Upper lobe of left lung (tissue), 6 donors: ENCODE measurements at regions not wholly inside any gene's neighbourhood (a gene's known extent, or its start where the extent isn't known, plus 50 kb on each side); places are given as distances from the start of the nearest gene placed in this dataset.

Experiments
- ATAC-seq, 2 donors: fragments of 200-7000 bp; cut with Tn5 transposase; one replicate each; pipeline ENCODE4 v1.9.1; 2022; ENCODE audit warnings: mild to moderate bottlenecking in 2 of 2, moderate library complexity in 2 of 2; ENCODE audit not compliant: low FRiP score in 2 of 2
- DNase-seq, 2 donors: peaks; one replicate each; pipeline ENCODE4 v3.0.0-alpha.2; 2019 to 2020
- H3K27ac ChIP-seq, 4 donors: fragments of 200-600 bp; sonication (generic); one replicate each; pipeline ENCODE4 v1.5.1; 2016 to 2019
- H3K27me3 ChIP-seq, 4 donors: fragments of 200-600 bp; sonication (generic); one replicate each; pipeline ENCODE4 v1.5.1; 2017 to 2019
- H3K36me3 ChIP-seq, 4 donors: fragments of 200-600 bp; sonication (generic); one replicate each; pipeline ENCODE4 v1.5.1; 2016 to 2019
- H3K4me1 ChIP-seq, 4 donors: fragments of 200-600 bp; sonication (generic); one replicate each; pipeline ENCODE4 v1.5.1; 2018 to 2019
- H3K4me3 ChIP-seq, 4 donors: fragments of 200-600 bp; sonication (generic); one replicate each; pipeline ENCODE4 v1.5.1; 2017 to 2019; ENCODE audit warnings: mild to moderate bottlenecking in 2 of 4, moderate library complexity in 1 of 4
- H3K9me3 ChIP-seq, 4 donors: fragments of 200-600 bp; sonication (generic); one replicate each; pipeline ENCODE4 v1.5.1; 2018 to 2019
- EP300 ChIP-seq, 4 donors: sonication (generic); formaldehyde crosslinking; IDR thresholded peaks; one replicate each; pipeline ENCODE4 v1.5.1; 2017; ENCODE audit warnings: antibody characterized with exemption in 4 of 4, control low read depth in 2 of 4
- POLR2A ChIP-seq, 4 donors: fragments of 450-650 bp; IDR thresholded peaks; one replicate each; pipeline ENCODE4 v1.5.1; 2016 to 2017; ENCODE audit warnings: antibody characterized with exemption in 4 of 4, mild to moderate bottlenecking in 2 of 4
- POLR2AphosphoS5 ChIP-seq, 2 donors: sonication (generic); formaldehyde crosslinking; IDR thresholded peaks; one replicate each; pipeline ENCODE4 v1.5.1; 2017; ENCODE audit warnings: antibody characterized with exemption in 2 of 2
- WGBS, 2 donors: methylation state at CpG; one replicate each; pipeline ENCODE4 v1.1.5; 2017 to 2018; 5-methylcytosine and 5-hydroxymethylcytosine counted together
- TF ChIP-seq, protein P1 (sequence below), 6 experiments: fragments of 450-650 bp in 4 of 6; fragments of 200-600 bp in 2 of 6; sonication (generic) in 2 of 6; IDR thresholded peaks; one replicate each; pipeline ENCODE4 v1.5.1; 2016 to 2019; ENCODE audit warnings: antibody characterized with exemption in 6 of 6
- donor health status: DM: no; HTN: no; CAD: no; lungs with moderate emphysema.
- donor health status: DM: no; HTN: yes; CAD: no; lungs with severe emphysema.

- Histone ChIP-seq H3K4me1 (peaks cover 0 to 4% (median 2%) of the 10 kb centered on the region in 4 donors), H3K27ac (no peak overlapping the region), H3K27me3 (no peaks in the 10 kb centered on the region), H3K36me3 (no peaks in the 10 kb centered on the region), H3K9me3 (no peaks in the 10 kb centered on the region), H3K4me3 (no peak overlapping the region)
- no peak for TF ChIP-seq POLR2AphosphoS5 (IDR thresholded peaks at IDR 0.05)
- no peak for TF ChIP-seq EP300 (IDR thresholded peaks at IDR 0.05)
- TF ChIP-seq, protein P1, sequence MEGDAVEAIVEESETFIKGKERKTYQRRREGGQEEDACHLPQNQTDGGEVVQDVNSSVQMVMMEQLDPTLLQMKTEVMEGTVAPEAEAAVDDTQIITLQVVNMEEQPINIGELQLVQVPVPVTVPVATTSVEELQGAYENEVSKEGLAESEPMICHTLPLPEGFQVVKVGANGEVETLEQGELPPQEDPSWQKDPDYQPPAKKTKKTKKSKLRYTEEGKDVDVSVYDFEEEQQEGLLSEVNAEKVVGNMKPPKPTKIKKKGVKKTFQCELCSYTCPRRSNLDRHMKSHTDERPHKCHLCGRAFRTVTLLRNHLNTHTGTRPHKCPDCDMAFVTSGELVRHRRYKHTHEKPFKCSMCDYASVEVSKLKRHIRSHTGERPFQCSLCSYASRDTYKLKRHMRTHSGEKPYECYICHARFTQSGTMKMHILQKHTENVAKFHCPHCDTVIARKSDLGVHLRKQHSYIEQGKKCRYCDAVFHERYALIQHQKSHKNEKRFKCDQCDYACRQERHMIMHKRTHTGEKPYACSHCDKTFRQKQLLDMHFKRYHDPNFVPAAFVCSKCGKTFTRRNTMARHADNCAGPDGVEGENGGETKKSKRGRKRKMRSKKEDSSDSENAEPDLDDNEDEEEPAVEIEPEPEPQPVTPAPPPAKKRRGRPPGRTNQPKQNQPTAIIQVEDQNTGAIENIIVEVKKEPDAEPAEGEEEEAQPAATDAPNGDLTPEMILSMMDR (IDR thresholded peaks at IDR 0.05), result no peak
- no peak for TF ChIP-seq POLR2A (IDR thresholded peaks at IDR 0.05)
- 96 to 100% methylated on average over 2 to 5 of the region's 5 CpGs for WGBS, 2 donors
- DNase-seq (no peak), ATAC-seq (no peak)
These were observed 149.7 kb downstream of the TM9SF2 start for GRCh38 chr13:99651016-99651415.

DNA sequence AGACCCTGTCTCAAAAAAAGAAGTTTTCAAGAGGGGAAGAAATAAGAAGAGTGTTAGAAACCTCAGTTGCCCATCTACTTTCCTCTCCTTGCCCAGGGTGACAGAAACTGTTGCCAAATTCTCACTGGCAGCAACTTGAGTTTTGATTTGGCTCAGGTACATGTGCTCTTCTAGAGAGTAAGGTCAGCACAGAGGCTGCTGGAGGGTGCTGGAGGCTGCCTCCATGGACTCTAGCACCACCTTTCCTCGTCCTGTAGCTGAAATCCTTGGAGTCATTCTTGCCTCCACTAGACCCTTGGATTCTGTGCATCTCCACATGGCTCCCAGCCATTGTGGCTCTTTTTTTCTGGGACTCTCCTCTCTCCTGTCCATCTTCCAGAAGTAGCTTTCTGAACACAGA lies 149.1 kb downstream of the TM9SF2 start:
- DNase-seq (no peak), ATAC-seq (no peak)
- no peaks in the 10 kb centered on the region for H3K9me3 ChIP-seq
- no peaks in the 10 kb centered on the region for H3K4me1 ChIP-seq
- 83 to 88% methylated on average over 1 of the region's 1 CpG for WGBS, 2 donors
- no peak overlapping the region for H3K4me3 ChIP-seq
- no peaks in the 10 kb centered on the region for H3K27me3 ChIP-seq
- no peak overlapping the region for H3K27ac ChIP-seq
- H3K36me3 ChIP-seq, result no peaks in the 10 kb centered on the region
- TF ChIP-seq, protein P1 (IDR thresholded peaks at IDR 0.05), result no peak
- TF ChIP-seq POLR2A (IDR thresholded peaks at IDR 0.05), result no peak
- no peak for TF ChIP-seq EP300 (IDR thresholded peaks at IDR 0.05)
- TF ChIP-seq POLR2AphosphoS5 (IDR thresholded peaks at IDR 0.05), result no peak

- Histone ChIP-seq H3K9me3 (no peaks in the 10 kb centered on the region), H3K27ac (no peak overlapping the region), H3K27me3 (no peaks in the 10 kb centered on the region), H3K4me1 (no peaks in the 10 kb centered on the region), H3K4me3 (no peak overlapping the region), H3K36me3 (no peaks in the 10 kb centered on the region)
- DNase-seq (no peak), ATAC-seq (no peak)
- WGBS, 2 donors, result 91 to 96% methylated on average over 4 of the region's 4 CpGs
- TF ChIP-seq, protein P1 (IDR thresholded peaks at IDR 0.05), result no peak
- TF ChIP-seq POLR2A (IDR thresholded peaks at IDR 0.05) (no peak), EP300 (IDR thresholded peaks at IDR 0.05) (no peak), POLR2AphosphoS5 (IDR thresholded peaks at IDR 0.05) (no peak)
These were observed 147.7 kb downstream of the TM9SF2 start for GRCh38 chr13:99648927-99649326.

DNA sequence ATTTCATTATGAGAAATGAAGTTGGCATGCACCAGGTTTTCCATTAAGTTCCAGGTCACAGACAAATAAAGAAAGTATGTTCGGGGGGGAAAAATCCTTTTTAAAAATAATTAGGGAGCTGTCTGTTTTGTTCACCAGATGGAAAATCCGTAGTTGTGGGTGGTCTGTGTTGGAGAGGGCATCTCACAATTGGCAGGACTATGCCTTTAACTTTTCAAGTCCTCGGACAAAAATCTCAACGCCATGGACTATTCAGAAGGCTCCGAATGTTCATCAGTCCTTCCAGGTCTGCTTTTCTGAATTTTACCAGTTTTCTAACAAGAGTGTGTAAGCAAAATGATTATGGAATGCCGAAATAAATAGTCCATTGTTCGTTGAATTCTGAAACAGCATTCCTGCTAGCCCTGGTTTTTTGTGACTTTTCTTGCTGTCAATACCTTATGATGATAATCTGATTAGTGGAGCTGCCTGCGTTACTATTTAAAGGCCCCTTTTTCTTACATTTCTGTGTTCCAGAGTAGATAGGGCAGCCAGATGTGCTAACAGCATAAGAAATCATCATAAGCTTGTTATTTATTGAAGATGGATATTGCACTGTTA lies 146.9 kb downstream of the TM9SF2 start:
- H3K27ac ChIP-seq, result no peak overlapping the region
- no peak for ATAC-seq
- TF ChIP-seq EP300 (IDR thresholded peaks at IDR 0.05) (no peak), POLR2AphosphoS5 (IDR thresholded peaks at IDR 0.05) (no peak)
- TF ChIP-seq, protein P1 (IDR thresholded peaks at IDR 0.05), result no peak

GRCh38 chr13:99647596-99647985 lies 146.3 kb downstream of the TM9SF2 start:
- 87 to 88% methylated on average over 4 of the region's 4 CpGs for WGBS, 2 donors
- Histone ChIP-seq H3K9me3 (no peaks in the 10 kb centered on the region), H3K27ac (no peak overlapping the region), H3K27me3 (no peaks in the 10 kb centered on the region), H3K4me3 (no peak overlapping the region), H3K36me3 (no peaks in the 10 kb centered on the region), H3K4me1 (no peaks in the 10 kb centered on the region)
- TF ChIP-seq, protein P1 (IDR thresholded peaks at IDR 0.05), result no peak
- TF ChIP-seq EP300 (IDR thresholded peaks at IDR 0.05), result no peak
- TF ChIP-seq POLR2AphosphoS5 (IDR thresholded peaks at IDR 0.05), result no peak
- ATAC-seq (no peak), DNase-seq (no peak)

More for the DNA sequence above, 146.9 kb downstream of the TM9SF2 start:
- Histone ChIP-seq H3K36me3 (no peaks in the 10 kb centered on the region), H3K9me3 (no peaks in the 10 kb centered on the region), H3K4me3 (no peak overlapping the region), H3K27me3 (no peaks in the 10 kb centered on the region), H3K4me1 (no peaks in the 10 kb centered on the region)
- WGBS, 2 donors, result 83 to 84% methylated on average over 8 of the region's 8 CpGs
- DNase-seq, result no peak
